ENCODE measurements at regions not wholly inside any gene's neighbourhood (a gene's known extent, or its start where the extent isn't known, plus 50 kb on each side); places are given as distances from the start of the nearest gene placed in this dataset.
A peak's percentile ranks its signal among the peaks of the same experiment; 100 is the strongest.

GRCh38 chr6:88492241-88492640 is 326.1 kb upstream of the CNR1 start:
- ATAC-seq (no peak), DNase-seq (no peak)
- H3K4me1 ChIP-seq: peaks cover 0 to 6% (median 0%) of the 10 kb centered on the region in 12 donors
- intact Hi-C loops (cut with DNase I): loop anchor here in 8 of 10 donors (5.0 to 10.0 kb wide), 5 partner anchors 557 to 1100 kb away; no protein-coding TSS in a partner anchor
- no peak overlapping the region for H3K27ac ChIP-seq
- H3K9me3 ChIP-seq: peaks cover 0 to 5% (median 0%) of the 10 kb centered on the region in 12 donors
- 80 to 92% (median 88%) methylated on average over 2 of the region's 2 CpGs for WGBS, 4 donors
- no peaks in the 10 kb centered on the region for H3K27me3 ChIP-seq
- H3K36me3 ChIP-seq: no peaks in the 10 kb centered on the region
- no peak overlapping the region for H3K4me3 ChIP-seq
- no peak for TF ChIP-seq POLR2A (IDR thresholded peaks at IDR 0.05)
- TF ChIP-seq, protein P1, sequence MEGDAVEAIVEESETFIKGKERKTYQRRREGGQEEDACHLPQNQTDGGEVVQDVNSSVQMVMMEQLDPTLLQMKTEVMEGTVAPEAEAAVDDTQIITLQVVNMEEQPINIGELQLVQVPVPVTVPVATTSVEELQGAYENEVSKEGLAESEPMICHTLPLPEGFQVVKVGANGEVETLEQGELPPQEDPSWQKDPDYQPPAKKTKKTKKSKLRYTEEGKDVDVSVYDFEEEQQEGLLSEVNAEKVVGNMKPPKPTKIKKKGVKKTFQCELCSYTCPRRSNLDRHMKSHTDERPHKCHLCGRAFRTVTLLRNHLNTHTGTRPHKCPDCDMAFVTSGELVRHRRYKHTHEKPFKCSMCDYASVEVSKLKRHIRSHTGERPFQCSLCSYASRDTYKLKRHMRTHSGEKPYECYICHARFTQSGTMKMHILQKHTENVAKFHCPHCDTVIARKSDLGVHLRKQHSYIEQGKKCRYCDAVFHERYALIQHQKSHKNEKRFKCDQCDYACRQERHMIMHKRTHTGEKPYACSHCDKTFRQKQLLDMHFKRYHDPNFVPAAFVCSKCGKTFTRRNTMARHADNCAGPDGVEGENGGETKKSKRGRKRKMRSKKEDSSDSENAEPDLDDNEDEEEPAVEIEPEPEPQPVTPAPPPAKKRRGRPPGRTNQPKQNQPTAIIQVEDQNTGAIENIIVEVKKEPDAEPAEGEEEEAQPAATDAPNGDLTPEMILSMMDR (IDR thresholded peaks at IDR 0.05): no peak

GRCh38 chr6:88491266-88491880 is 325.2 kb upstream of the CNR1 start:
- DNase-seq (no peak), ATAC-seq (peak in 1 of 4 donors; percentile 14)
- intact Hi-C loops (cut with DNase I): loop anchor here in 8 of 10 donors (5.0 to 10.0 kb wide), 5 partner anchors 557 to 1099 kb away; no protein-coding TSS in a partner anchor
- Histone ChIP-seq H3K4me3 (no peak overlapping the region), H3K27ac (no peak overlapping the region), H3K4me1 (peaks cover 0 to 6% (median 0%) of the 10 kb centered on the region in 12 donors), H3K27me3 (no peaks in the 10 kb centered on the region), H3K36me3 (no peaks in the 10 kb centered on the region), H3K9me3 (peaks cover 0 to 5% (median 0%) of the 10 kb centered on the region in 12 donors)
- 69 to 75% (median 71%) methylated on average over 4 of the region's 4 CpGs for WGBS, 4 donors
- TF ChIP-seq POLR2A (IDR thresholded peaks at IDR 0.05): no peak
- TF ChIP-seq, protein P1 (IDR thresholded peaks at IDR 0.05): no peak

DNA sequence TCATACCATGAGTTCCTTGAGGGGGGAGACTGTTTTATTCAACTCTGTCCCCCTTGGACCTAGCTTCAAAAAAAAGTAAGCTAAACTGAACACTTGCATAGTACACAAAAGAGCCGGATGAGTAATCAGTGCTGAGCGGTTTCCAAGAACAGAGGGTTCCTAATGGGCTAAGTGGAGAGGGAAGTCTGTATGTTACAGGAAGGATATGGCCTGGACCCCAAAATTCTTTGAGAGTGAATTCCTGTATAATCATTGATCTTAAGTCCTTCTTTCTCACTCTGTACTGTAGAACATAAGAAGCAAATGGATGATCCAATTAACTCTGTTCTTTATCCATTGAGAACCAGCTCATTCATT is 324.7 kb upstream of the CNR1 start:
- no peaks in the 10 kb centered on the region for H3K27me3 ChIP-seq
- peaks cover 0 to 6% (median 0%) of the 10 kb centered on the region in 12 donors for H3K4me1 ChIP-seq
- H3K27ac ChIP-seq: no peak overlapping the region
- ATAC-seq: peak in 1 of 4 donors; percentile 49
- H3K9me3 ChIP-seq: peaks cover 0 to 5% (median 0%) of the 10 kb centered on the region in 12 donors
- no peak overlapping the region for H3K4me3 ChIP-seq
- H3K36me3 ChIP-seq: no peaks in the 10 kb centered on the region
- no peak for DNase-seq
- intact Hi-C loops (cut with DNase I): loop anchor here in 8 of 10 donors (5.0 to 10.0 kb wide), 5 partner anchors 556 to 1099 kb away; no protein-coding TSS in a partner anchor
- TF ChIP-seq, protein P1 (IDR thresholded peaks at IDR 0.05): no peak
- no peak for TF ChIP-seq POLR2A (IDR thresholded peaks at IDR 0.05)
- 70 to 79% (median 75%) methylated on average over 2 of the region's 2 CpGs for WGBS, 4 donors

GRCh38 chr6:88490195-88490907 is 324.2 kb upstream of the CNR1 start:
- ATAC-seq: no peak
- Histone ChIP-seq H3K27me3 (no peaks in the 10 kb centered on the region), H3K9me3 (peaks cover 0 to 5% (median 0%) of the 10 kb centered on the region in 12 donors), H3K27ac (no peak overlapping the region), H3K4me3 (no peak overlapping the region), H3K4me1 (peaks cover 0 to 6% (median 0%) of the 10 kb centered on the region in 12 donors), H3K36me3 (no peaks in the 10 kb centered on the region)
- no peak for TF ChIP-seq POLR2A (IDR thresholded peaks at IDR 0.05)
- TF ChIP-seq, protein P1 (IDR thresholded peaks at IDR 0.05): no peak
- no peak for DNase-seq
- WGBS, 4 donors: 75 to 76% (median 76%) methylated on average over 6 of the region's 6 CpGs
- intact Hi-C loops (cut with DNase I): loop anchor here in 8 of 10 donors (5.0 to 10.0 kb wide), 5 partner anchors 556 to 1098 kb away; no protein-coding TSS in a partner anchor
